Myocyte (in vitro differentiated cells): ENCODE measurements at regions not wholly inside any gene's neighbourhood (a gene's known extent, or its start where the extent isn't known, plus 50 kb on each side); places are given as distances from the start of the nearest gene placed in this dataset.

Experiments
- DNase-seq: peaks from one replicate; pipeline ENCODE4 v3.0.0-alpha.2; 2012; ENCODE audit warnings: low read depth

GRCh38 chr13:89937420-89937819 is 1410.1 kb upstream of the MIR17HG start:
- DNase-seq = no peak

DNA sequence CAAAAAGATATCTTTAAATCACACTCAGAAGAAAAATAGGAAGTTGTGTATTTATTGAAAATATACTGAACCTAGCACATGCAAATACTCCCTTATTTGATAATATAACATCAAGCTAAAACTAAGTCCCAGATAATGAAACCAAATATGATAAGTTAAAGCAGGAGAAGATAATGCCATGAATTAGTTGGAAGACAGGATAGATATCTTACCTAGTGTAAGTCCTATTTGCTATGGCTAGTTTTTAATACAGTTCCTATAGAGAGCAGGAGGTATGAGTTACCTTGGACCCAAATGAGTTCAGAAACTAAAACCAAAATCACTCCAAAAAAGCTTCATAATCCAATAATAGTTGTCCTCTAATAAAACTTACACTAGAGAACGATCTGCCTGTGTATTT is 1407.1 kb upstream of the MIR17HG start:
- DNase-seq = no peak

- DNase-seq = no peak
Measured at GRCh38 chr13:89943139-89943538, 1404.3 kb upstream of the MIR17HG start.

DNA sequence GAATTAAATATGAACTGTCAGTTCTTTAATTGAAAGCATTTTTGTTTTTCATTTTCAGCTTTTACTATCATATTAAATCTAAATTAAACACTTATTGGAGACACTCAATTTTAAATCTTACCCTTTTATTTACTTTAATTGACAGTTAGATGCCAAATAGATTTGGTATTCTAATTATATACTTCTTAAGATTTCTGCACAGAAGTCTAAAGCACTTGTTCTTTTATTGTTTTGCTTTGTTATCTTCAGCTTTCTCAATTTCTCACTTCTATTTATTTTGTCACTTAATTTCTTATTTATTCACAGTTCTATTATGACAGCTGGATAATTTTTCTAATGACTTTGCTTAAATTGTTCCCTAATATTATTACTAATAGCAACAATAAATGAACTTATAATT is 1397.3 kb upstream of the MIR17HG start:
- no peak for DNase-seq

DNA sequence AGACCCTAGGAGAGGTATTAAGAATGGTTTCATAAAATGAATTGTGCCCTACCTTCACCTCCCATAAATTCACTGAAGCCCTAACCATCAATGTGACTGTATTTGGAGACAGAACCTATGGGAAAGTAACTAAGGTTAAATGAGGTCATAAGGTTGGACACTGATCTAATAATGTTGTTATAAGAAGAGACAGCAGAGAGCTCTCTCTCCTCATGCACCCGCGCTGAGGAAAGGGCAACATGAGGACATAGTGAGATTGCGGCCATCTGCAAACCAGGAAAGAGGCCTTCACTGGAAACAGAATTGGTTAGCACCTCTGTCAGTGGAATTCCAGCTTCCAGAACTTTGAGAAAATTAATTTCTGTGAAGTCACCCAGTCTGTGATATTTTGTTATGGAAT is 1396.1 kb upstream of the MIR17HG start:
- no peak for DNase-seq

GRCh38 chr13:89953581-89953980 is 1393.9 kb upstream of the MIR17HG start:
- no peak for DNase-seq

DNA sequence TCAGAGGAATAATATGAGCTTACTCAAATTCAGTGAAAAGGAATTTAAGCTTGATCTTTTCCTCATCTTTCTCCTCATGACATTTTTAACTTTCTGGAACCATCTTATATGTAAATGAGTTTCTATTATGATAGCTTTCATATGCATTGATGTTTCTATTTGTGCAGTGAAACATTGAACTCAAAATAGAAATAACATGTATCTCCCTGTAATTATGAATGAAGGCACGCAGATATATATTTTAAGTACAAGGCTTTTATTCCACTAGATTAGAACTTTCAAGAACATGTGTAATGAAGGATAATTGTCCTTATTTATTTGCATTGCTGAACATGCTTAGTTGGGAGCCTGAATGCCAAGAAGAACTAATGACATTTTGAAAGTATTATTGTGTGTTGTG is 1391.7 kb upstream of the MIR17HG start:
- DNase-seq = no peak

DNA sequence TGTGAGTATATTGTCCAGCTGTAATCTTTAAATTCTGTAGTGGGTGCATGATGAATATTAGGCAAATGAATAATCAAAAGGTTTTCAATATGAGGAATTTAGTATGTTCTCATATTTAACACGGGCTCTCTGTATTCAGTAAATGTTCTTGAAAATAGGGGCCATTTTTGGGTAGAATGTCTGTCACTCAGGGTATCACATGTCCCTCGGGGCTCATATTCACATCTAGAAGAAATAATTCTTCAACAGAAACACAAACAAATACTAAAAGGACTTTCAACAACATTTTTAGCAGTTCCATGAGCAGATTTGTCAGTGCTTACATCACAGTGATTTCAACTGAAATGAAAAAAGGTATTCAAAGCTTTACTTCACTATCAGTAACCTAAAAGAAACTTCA is 1388.4 kb upstream of the MIR17HG start:
- DNase-seq = no peak

DNA sequence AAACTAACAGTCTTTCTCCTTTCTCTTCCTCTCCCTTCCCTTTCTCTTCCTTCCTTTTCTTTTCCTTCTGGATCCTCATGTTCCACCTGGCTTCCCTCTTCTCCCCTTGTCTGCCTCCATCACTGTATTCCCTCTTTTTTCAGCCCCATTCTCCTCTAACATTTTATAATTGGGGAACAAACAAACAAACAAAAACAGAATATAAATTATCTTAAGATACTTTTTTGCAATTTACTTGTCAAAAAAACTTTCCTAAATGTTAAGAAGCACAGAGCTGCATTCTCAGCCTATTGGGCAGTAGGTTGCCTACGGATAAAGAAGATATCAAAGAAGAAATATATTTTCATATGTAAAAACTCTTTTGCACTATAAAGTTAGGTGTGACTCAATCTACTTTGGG is 1382.2 kb upstream of the MIR17HG start:
- DNase-seq = no peak

- DNase-seq = peak; percentile 2
Measured at GRCh38 chr13:89966524-89966923, 1381.0 kb upstream of the MIR17HG start.

GRCh38 chr13:89967701-89968100 is 1379.8 kb upstream of the MIR17HG start:
- DNase-seq = no peak

DNA sequence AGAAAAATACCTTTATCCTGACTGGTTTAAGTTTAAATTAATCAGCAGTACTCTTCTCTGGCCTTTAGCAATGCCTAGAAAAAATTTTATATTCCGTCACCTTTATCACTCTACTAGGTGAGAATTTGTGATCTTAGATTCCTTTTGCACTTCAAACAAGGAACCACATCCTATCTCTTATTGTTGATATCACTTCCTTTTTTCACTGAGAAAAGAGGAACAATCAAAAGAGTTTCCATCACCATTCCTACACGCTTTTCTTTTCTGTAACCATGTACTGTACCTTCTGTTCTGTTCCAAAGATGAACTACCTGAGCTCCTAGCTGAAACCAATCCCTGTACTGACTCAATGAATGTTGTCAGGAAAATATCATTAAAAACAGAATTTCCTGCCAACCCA is 1379.0 kb upstream of the MIR17HG start:
- DNase-seq = no peak

DNA sequence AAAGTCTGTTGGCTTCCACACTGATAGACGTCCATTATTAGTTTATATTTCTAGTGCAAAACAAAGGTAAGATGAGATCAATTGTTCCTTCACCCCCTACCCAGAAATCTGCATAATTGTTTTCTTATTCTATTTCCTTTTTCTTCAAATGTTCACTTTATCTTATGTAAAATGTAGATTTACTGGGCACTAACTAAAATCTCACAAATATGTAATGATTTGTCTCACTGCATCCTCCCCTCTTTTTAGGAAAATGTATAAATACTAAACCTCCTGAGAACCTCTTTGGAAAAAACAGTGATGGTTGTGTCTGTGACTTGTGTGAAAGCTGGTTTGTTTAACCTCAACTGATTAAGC is 1377.2 kb upstream of the MIR17HG start:
- DNase-seq = no peak

- no peak for DNase-seq
Measured at GRCh38 chr13:89977203-89977602, 1370.3 kb upstream of the MIR17HG start.

- DNase-seq = no peak
Measured at GRCh38 chr13:89980896-89981295, 1366.6 kb upstream of the MIR17HG start.

DNA sequence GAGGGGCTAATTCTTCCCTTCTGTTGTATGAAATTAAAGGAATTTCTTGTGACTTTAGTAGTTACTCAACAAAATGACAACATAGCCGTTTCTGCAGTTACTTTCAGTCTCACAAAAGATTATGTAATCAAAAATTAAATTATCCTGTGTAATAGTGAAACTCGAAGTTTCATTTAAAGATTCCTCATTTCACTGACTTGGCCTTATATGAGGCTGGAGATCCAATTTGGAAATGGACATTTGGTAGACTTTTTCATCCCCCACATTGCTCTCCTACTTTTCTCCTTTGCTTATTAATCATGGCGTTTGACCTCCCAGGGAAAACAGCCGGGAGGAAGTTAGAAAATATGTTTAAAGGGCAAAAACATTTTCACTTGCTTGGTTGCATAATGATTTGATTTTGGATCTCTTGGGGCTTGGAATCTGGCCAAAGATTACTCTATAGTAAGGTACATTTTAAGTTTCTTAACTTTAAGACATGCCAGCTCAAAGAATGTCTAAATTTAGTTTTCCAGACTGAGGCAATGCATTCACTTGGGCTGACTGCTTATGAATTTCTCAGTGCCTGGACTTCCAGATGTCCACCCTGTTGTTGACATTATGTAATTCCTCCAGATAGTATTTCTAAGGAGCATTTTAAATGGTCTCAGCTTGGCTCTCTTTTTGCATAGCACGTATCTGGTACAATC is 1364.9 kb upstream of the MIR17HG start:
- DNase-seq = no peak

DNA sequence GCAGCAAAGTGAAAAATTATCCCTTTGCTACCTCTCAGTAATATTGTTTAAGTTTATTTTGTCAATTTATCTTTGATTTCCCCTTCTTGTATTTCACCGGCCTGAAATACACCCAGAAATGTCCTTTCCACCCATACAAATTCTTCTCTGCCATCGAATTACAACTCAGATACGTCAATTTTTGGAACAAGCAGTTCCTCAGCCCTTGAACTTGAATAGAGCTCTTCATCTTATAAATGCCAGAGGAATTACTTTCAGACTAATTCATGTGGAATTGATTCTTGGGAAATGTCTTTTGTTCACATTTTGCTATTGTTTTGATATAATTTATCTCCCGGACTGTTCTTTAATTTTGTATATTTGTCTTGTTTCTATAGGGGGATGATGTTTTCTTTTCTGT is 1359.3 kb upstream of the MIR17HG start:
- no peak for DNase-seq

- DNase-seq = no peak
Measured at GRCh38 chr13:90003566-90003965, 1343.9 kb upstream of the MIR17HG start.

GRCh38 chr13:90008707-90009149 is 1338.8 kb upstream of the MIR17HG start:
- DNase-seq = no peak

- DNase-seq = no peak
Measured at GRCh38 chr13:90014038-90014437, 1333.4 kb upstream of the MIR17HG start.

DNA sequence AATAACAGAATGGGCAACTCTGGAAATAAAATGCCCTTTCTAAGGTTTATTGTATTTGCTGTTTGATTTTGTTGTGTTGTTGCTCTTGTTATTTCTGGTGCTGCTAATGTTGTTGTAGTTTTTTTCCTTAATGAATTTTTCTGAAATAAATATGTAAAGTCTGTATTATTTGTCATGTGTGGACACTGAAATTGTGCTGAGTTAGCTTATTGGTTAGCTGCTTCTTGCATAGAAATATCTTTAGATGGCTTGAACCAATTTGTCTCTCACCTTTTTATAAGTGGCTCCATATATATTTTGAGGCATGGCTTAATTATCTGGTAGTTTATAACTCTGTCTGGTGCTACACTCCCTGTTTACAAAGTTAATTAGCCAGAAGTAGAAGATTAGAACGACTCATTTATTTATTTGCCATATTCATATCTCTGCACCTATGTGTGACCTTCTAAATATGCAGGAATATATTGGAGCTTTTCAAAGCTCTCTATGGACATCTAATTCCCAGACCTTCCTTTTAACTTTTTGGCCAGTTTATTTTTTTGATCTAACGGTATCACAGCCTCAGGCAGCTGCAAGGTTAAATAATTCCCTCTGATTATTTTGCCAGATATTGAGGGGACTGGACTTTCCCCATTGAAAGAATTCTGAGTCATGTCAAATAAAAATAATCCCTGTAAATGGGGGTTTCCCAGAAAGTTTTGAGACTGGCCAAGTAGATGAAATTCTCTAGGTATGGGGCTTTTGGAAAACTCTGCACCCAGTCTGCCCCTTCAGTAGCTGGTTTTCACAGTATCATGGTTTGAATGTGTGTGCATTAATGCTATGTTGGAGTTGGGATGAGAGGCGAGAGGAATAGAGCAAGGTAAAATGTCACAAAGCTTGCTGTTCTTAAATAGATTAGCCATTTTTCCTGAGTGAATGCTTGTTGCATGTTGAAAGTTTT is 1331.7 kb upstream of the MIR17HG start:
- no peak for DNase-seq

DNA sequence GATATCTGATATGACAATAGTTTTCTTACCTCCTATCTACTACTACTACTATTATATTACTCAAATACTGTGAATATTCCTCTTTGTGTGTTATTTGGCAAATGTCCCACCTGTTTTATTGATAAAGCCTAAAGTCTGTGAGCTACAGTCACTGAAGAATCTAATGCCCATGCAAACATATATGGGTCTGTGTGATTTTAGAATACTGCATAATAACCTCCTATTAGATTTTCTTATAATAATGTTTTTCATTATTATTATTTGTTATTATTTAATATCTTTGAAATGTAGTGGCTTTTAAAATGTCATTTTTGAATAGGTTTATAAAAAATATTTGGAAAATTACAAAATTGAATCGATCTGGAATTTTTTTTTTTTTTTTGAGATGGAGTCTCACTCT is 1330.8 kb upstream of the MIR17HG start:
- no peak for DNase-seq
